GM21717 (cell line): ENCODE measurements at regions not wholly inside any gene's neighbourhood (a gene's known extent, or its start where the extent isn't known, plus 50 kb on each side); places are given as distances from the start of the nearest gene placed in this dataset.

Source experiments
- ATAC-seq: cut with Tn5 transposase; IDR thresholded peaks from one replicate; pipeline ENCODE4 v1.9.1; 2021; ENCODE audit warnings: mild to moderate bottlenecking, moderate library complexity; ENCODE audit not compliant: unreplicated experiment

- no peak for ATAC-seq
Observed at GRCh38 chr10:8527773-8528172, 473.3 kb downstream of the GATA3 start.

- no peak for ATAC-seq
Observed at GRCh38 chr10:8531116-8531515, 476.6 kb downstream of the GATA3 start.

DNA sequence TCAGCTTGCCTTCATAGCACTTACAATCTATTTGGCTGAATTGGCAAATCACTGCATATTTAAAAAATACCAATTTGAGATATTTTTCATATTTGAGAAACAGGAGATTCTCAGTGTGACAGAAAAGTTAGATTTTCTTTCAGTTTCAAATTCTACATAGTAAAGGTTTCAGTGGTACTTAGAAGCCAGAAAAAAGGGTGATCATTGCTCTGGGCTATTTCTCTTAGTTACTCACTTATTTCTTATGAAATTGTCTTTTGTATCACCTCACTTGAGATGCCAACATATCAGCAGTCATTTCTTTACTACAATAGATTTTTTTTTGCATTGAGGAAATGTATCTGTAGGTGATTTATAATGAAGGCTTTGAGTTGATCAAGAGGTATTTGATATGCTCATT, 478.2 kb downstream of the GATA3 start:
- no peak for ATAC-seq

- ATAC-seq = no peak
Observed at GRCh38 chr10:8533462-8533861, 479.0 kb downstream of the GATA3 start.

DNA sequence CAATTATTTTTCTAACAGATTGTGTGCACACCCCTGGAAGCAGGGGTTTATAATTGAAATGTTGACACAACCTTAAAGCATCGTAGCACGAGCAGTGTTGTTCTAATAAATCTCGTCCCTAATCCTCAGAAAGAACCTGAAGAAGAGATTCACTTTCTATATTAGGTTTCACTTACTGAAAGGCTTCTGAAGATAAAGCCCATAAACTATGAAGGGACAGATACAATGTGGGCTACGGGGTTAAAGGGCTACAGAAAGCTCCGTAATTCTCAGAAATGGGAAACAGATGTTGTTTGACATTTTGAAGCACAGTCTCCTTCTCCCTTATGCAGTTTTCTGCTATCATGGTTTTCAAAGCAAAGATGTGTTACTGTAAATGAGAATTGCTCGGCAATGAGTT, 479.6 kb downstream of the GATA3 start:
- no peak for ATAC-seq

DNA sequence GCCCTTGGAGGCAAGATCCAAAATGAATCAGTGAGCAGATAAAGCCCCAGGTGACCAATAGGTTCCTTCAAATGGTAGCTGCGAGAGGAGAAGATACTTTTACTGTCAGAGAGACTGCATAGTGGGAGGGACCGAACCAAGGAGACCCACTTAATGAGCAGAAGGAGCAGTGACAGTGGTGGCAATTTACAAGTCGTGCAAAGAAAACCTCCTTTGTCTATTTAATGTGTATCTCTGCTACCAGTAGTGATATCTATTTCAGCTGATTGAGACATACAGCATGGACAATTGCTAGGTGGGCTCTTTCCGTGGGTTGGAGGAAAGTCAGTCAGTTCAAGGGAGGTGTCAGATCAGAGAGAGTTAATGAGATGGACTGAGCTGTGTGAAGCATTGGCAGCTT, 480.4 kb downstream of the GATA3 start:
- no peak for ATAC-seq

GRCh38 chr10:8539056-8539455, 484.6 kb downstream of the GATA3 start:
- no peak for ATAC-seq

- no peak for ATAC-seq
Observed at GRCh38 chr10:8543361-8544056, 489.0 kb downstream of the GATA3 start.

- ATAC-seq = no peak
Observed at GRCh38 chr10:8544057-8544380, 489.5 kb downstream of the GATA3 start.

DNA sequence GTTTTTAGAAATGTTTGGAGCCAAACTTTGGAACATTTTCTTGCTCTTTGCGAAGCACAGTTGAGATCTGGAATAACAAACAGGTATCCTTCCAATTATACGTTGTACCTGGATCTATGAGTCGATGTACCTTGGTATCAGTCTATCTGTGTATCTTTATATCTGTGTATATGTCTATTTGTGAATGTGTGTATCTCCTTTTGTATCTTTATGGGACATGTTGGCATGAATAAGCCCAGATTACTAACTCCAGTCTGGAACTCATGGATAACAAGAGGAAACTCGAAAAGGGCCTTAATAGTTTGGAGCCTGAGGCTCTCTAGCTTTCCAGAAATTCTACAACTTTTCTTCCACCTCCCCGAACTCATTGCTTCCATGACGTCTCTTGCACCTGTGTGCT, 490.0 kb downstream of the GATA3 start:
- ATAC-seq = no peak

DNA sequence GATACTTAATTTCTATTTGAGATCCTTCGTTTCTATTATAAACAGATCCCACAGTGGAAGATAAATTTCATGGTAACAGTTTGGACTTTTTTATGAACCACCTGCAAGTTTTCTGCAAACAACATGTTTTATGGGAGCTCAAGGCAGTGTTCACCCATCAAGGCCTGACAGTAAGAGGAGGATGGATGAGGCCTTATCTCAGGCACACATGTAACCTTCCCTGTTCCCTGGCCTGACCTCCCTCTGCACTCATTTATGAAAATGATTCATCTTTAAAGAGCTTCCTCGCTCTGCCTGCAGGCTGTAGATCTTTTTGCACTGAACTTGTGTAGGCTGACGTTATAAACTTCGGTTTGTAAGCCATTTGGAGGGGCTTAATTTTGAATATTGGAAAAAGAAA, 500.1 kb downstream of the GATA3 start:
- no peak for ATAC-seq

- ATAC-seq = no peak
Observed at GRCh38 chr10:8556321-8556720, 501.8 kb downstream of the GATA3 start.

DNA sequence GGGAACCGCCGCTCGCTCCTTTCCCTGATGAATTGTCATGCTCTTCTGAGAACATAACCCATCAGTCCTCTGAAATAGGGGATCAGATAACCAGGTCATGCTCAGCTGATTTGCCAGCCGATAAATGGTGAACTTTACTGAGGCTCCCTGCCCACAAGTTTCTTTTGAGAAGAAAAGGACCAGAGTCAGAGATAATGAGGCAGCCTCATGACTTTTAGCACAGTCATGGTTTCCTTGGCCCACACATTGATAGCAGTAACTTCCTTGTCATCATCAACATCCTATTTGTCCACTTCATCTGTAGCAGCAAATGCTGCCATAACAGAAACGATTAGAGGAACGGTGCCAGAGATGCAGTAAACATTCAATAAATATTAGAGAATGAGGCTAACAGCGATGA, 509.0 kb downstream of the GATA3 start:
- ATAC-seq = no peak

DNA sequence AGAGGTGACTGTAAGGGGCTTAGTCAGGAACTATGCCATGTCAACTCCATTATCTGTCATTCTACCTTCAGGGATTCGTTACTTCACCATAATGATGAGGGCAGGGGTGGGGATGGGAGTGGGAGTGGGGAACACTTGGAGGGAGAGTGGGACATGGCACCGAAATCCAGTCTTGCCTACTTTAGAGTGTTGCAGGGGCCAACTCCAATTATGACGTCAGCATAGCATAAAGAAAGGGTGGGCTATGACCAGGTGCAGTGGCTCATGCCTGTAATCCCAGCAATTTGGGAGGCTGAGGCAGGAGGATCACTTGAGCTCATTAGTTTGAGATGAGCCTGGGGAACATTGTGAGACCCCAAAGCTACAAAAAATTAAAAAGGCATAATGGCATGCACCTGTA, 512.2 kb downstream of the GATA3 start:
- ATAC-seq = no peak

- no peak for ATAC-seq
Observed at GRCh38 chr10:8568401-8568800, 513.9 kb downstream of the GATA3 start.

- no peak for ATAC-seq
Observed at GRCh38 chr10:8575620-8576019, 521.1 kb downstream of the GATA3 start.

DNA sequence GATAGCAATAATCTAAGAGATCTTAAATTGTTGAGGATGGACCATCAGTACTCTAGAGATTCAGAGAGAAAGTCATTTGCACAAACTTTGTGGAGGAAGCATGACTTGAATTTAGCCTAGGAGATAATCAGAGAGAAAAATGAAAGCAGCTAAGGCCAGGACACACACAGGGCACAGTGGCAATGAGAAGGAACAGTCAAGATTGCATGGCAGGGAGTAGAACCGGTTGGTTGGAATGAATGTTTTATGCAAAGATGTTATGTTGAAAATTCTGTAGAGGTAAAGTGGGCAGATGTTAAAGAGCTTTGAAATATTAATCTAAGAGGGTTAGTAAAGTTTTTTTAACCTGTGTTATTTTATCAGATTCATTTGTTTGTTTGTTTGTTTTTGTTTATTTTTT, 521.8 kb downstream of the GATA3 start:
- no peak for ATAC-seq

DNA sequence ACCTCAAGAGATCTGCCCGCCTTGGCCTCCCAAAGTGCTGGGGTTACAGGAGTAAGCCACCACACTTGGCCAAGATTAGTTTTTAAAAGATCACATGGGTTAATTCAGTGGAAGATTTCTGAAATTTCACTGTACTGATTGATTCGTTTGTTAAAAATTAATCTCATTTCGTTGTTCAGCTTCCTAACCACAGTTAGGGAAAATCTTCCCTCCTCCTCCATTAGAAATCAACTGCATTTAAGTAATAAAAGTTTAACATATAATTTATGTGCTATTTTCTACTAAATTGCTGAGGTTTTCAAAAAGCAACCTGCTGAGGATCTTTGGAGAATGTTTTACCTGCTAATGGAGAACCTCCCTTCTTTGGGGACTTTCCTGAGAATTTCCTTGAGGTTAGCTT, 522.4 kb downstream of the GATA3 start:
- no peak for ATAC-seq

GRCh38 chr10:8577686-8578085, 523.2 kb downstream of the GATA3 start:
- no peak for ATAC-seq

- ATAC-seq = no peak
Observed at GRCh38 chr10:8581521-8582225, 527.2 kb downstream of the GATA3 start.

- no peak for ATAC-seq
Observed at GRCh38 chr10:8583096-8583495, 528.6 kb downstream of the GATA3 start.

- ATAC-seq = no peak
Observed at GRCh38 chr10:8584666-8585065, 530.2 kb downstream of the GATA3 start.

DNA sequence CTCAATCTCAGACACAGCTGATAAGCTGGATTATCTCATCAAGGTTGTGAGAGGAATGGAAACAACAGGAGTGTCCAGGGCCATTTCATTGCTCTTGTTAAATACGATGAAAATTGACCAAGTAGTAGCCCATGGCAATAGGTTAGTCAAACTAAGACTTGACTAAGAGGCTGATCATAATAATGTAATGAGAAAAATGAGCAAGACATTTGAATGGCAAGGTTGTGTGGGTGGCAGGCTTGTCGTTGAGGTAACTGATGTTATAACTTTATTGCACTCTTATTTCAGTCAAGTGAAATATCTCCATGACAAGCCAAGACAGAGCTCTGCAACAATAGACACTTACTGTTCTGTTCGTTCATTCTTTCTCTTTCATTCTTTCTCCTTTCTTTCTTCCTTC, 532.0 kb downstream of the GATA3 start:
- ATAC-seq = no peak
